ENCODE measurements at regions not wholly inside any gene's neighbourhood (a gene's known extent, or its start where the extent isn't known, plus 50 kb on each side); places are given as distances from the start of the nearest gene placed in this dataset.

DNA sequence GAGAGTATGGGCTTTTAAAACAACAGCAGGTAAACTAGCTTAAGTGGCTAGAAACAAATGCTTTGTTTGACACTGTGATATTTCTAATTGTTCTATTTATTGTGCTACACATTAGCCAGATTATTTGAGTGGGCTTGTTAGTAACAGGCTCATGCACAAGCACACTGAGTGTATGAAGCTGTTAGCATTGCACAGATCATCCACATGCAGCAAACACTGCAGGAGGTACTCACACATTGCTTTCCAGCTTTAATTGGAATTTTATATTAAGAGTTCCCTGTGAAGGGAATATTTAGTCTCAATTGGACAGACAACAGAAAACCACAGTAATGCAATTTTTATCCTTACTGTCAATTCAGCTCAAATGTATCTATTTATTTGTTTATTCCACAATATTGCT is 92.9 kb upstream of the ZNF804B start:
- no peak overlapping the region for H3K27ac ChIP-seq
- intact Hi-C loops (cut with DNase I): no loop called here
- H3K27me3 ChIP-seq (ENCODE audit: low read depth): no peaks in the 10 kb centered on the region
- DNase-seq: no peak
- TF ChIP-seq, protein P1, sequence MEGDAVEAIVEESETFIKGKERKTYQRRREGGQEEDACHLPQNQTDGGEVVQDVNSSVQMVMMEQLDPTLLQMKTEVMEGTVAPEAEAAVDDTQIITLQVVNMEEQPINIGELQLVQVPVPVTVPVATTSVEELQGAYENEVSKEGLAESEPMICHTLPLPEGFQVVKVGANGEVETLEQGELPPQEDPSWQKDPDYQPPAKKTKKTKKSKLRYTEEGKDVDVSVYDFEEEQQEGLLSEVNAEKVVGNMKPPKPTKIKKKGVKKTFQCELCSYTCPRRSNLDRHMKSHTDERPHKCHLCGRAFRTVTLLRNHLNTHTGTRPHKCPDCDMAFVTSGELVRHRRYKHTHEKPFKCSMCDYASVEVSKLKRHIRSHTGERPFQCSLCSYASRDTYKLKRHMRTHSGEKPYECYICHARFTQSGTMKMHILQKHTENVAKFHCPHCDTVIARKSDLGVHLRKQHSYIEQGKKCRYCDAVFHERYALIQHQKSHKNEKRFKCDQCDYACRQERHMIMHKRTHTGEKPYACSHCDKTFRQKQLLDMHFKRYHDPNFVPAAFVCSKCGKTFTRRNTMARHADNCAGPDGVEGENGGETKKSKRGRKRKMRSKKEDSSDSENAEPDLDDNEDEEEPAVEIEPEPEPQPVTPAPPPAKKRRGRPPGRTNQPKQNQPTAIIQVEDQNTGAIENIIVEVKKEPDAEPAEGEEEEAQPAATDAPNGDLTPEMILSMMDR (IDR thresholded peaks at IDR 0.05): no peak
- no peaks in the 10 kb centered on the region for H3K36me3 ChIP-seq
- no peak overlapping the region for H3K4me3 ChIP-seq
- no peaks in the 10 kb centered on the region for H3K4me1 ChIP-seq
- no peak for ATAC-seq
- no peaks in the 10 kb centered on the region for H3K9me3 ChIP-seq

DNA sequence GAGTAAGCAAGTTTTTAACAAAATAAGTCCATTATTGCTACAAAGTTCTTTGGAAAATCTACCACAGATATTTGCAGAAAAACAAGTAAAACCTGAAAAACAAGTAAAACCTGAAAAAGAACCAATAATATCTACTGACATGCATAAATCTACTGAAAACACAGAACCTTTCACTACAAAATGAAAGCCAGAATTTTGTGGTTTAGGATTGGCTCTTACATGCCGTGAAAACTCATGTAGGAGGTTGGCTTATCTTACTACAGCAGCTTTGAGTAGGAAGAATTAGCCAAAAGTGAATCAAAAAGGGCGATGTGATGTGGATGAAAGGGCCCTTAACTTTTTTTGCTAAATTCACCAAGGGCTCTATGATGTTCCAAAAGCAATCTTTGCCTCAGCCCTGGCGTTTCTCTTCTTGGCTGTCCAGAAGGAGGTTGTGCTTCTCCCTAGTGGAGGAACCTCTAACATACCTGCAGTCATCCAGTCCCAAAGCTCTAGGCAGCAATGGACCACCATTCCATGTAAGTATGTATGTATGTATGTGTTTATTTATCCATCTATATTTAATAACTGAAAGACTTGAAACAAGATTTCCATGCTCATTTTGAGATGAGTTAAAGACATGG is 93.5 kb upstream of the ZNF804B start:
- no peaks in the 10 kb centered on the region for H3K36me3 ChIP-seq
- ATAC-seq: no peak
- no peak overlapping the region for H3K27ac ChIP-seq
- DNase-seq: no peak
- TF ChIP-seq, protein P1 (IDR thresholded peaks at IDR 0.05): no peak
- intact Hi-C loops (cut with DNase I): no loop called here
- no peak overlapping the region for H3K4me3 ChIP-seq
- H3K4me1 ChIP-seq: no peaks in the 10 kb centered on the region
- H3K27me3 ChIP-seq (ENCODE audit: low read depth): no peaks in the 10 kb centered on the region
- no peaks in the 10 kb centered on the region for H3K9me3 ChIP-seq

DNA sequence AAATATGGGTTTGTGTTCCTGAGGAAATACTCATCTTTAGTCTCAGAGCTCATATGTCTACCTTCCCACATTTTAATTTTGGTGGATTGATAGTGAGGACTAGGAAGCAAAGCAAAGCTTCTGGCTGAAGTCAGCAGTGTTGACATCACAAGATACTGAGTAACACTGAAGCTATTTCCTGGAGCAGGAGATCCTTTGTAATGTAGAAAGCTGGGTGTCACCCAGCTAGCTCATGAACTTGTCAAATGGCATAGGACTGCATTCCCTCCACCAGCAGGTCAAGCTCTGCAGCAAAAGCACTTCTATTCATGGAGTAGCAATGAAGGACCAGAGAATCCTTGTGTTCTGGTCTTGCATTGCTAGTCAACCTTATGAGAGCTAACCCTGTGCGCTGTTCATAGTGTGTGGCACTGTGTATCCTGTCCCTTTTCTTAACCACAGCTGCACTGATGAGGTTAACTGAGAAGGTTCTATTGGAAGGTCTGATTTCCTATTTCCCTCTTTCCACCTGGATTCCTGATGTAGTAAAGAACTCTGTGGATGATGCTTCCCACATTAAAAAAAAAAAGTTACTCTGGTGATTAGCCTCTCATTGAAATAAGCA is 94.8 kb upstream of the ZNF804B start:
- H3K4me1 ChIP-seq: no peaks in the 10 kb centered on the region
- DNase-seq (no peak), ATAC-seq (no peak)
- H3K36me3 ChIP-seq: no peaks in the 10 kb centered on the region
- intact Hi-C loops (cut with DNase I): no loop called here
- TF ChIP-seq, protein P1 (IDR thresholded peaks at IDR 0.05): no peak
- H3K4me3 ChIP-seq: no peak overlapping the region
- no peaks in the 10 kb centered on the region for H3K27me3 ChIP-seq (ENCODE audit: low read depth)
- no peaks in the 10 kb centered on the region for H3K9me3 ChIP-seq
- H3K27ac ChIP-seq: no peak overlapping the region

DNA sequence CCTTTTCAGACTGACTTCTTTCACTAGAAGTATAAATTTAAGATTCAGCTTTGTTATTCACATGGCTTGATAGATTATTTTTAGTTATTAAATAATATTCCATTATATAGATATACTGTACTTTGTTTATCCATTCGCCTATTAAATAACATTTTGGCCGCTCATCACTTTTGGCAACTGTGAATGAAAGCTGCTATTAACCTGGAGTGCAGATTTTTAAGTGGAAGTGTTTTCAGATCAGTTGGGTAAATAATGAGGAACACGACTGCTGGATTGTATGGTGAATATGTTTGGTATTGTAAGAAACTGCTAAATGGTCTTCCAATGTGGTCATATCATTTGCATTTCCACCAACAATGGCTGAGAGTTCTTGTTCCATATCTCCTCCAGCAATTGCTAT is 97.6 kb upstream of the ZNF804B start:
- TF ChIP-seq, protein P1 (IDR thresholded peaks at IDR 0.05): no peak
- no peaks in the 10 kb centered on the region for H3K27me3 ChIP-seq (ENCODE audit: low read depth)
- intact Hi-C loops (cut with DNase I): no loop called here

GRCh38 chr7:88647825-88648224 is 111.7 kb upstream of the ZNF804B start:
- Histone ChIP-seq H3K27ac (no peak overlapping the region), H3K4me3 (no peak overlapping the region), H3K36me3 (no peaks in the 10 kb centered on the region), H3K4me1 (no peaks in the 10 kb centered on the region), H3K9me3 (peaks cover 5% of the 10 kb centered on the region), H3K27me3 (ENCODE audit: low read depth) (no peaks in the 10 kb centered on the region)
- ATAC-seq (no peak), DNase-seq (no peak)
- intact Hi-C loops (cut with DNase I): no loop called here
- TF ChIP-seq, protein P1 (IDR thresholded peaks at IDR 0.05): no peak

More for the DNA sequence above, 97.6 kb upstream of the ZNF804B start:
- DNase-seq: no peak
- Histone ChIP-seq H3K4me3 (no peak overlapping the region), H3K4me1 (no peaks in the 10 kb centered on the region), H3K27ac (no peak overlapping the region), H3K36me3 (no peaks in the 10 kb centered on the region), H3K9me3 (no peaks in the 10 kb centered on the region)
- no peak for ATAC-seq
